Astrocyte of the spinal cord (primary cell): ENCODE measurements at regions not wholly inside any gene's neighbourhood (a gene's known extent, or its start where the extent isn't known, plus 50 kb on each side); places are given as distances from the start of the nearest gene placed in this dataset.

Experiments used
- DNase-seq: peaks from one replicate; pipeline ENCODE4 v3.0.0; 2011; ENCODE audit warnings: low read depth, low spot score
- H3K4me3 ChIP-seq: 2 replicates; pipeline ENCODE4 v1.5.1; 2011; ENCODE audit warnings: low read depth, mild to moderate bottlenecking, low read length, moderate library complexity
- CTCF ChIP-seq: IDR thresholded peaks from 2 replicates; pipeline ENCODE4 v1.5.1; 2012; ENCODE audit warnings: low read depth, mild to moderate bottlenecking, low read length, inconsistent platforms
- in situ Hi-C: cut with HindIII; loops from 2 replicates; pipeline ENCODE4 v1.10.0; 2017; ENCODE audit warnings: low sequenced_read_pairs

GRCh38 chr20:39946931-39947330, 742.1 kb downstream of the MAFB start:
- H3K4me3 ChIP-seq = no peak overlapping the region
- TF ChIP-seq CTCF = no peak
- DNase-seq = no peak
- in situ Hi-C loops = no loop called here

GRCh38 chr20:39946053-39946810, 742.8 kb downstream of the MAFB start:
- DNase-seq = no peak
- no peak for TF ChIP-seq CTCF
- in situ Hi-C loops = no loop called here
- no peak overlapping the region for H3K4me3 ChIP-seq

- in situ Hi-C loops = no loop called here
- TF ChIP-seq CTCF = no peak
- no peak overlapping the region for H3K4me3 ChIP-seq
- no peak for DNase-seq
Measured at GRCh38 chr20:39944861-39945260, 744.2 kb downstream of the MAFB start.

GRCh38 chr20:39943336-39943735, 745.7 kb downstream of the MAFB start:
- no peak for TF ChIP-seq CTCF
- no peak for DNase-seq
- in situ Hi-C loops = no loop called here

DNA sequence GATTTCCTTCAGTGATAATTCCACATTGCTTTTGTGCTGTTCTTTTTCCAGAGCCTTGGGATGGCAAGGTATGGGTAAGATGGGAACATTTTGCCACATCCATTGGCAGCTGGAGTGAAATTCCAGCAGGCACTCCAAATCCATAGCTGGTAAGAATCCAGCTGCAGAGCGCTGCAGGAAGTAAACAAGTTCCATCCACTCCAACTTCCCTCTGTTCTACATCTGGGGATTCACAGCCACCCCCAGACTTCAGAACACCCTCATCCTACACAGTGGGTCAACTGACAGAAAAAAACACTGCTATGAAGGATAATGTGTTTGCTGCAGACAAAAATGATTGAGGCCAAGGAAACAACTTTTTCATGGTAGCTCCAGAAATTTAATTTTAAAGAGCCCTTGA, 747.8 kb downstream of the MAFB start:
- no peak overlapping the region for H3K4me3 ChIP-seq
- in situ Hi-C loops = no loop called here
- no peak for TF ChIP-seq CTCF
- no peak for DNase-seq

More at GRCh38 chr20:39943336-39943735, 745.7 kb downstream of the MAFB start:
- H3K4me3 ChIP-seq = no peak overlapping the region

GRCh38 chr20:39939241-39939865, 749.7 kb downstream of the MAFB start:
- in situ Hi-C loops = no loop called here
- peak; percentile 44 for DNase-seq
- no peak overlapping the region for H3K4me3 ChIP-seq
- TF ChIP-seq CTCF = no peak
